ENCODE measurements at regions not wholly inside any gene's neighbourhood (a gene's known extent, or its start where the extent isn't known, plus 50 kb on each side); places are given as distances from the start of the nearest gene placed in this dataset.

- ATAC-seq: no peak
- DNase-seq: no peak
- Histone ChIP-seq H3K9me3 (no peaks in the 10 kb centered on the region), H3K4me3 (no peak overlapping the region), H3K27ac (no peak overlapping the region), H3K36me3 (no peaks in the 10 kb centered on the region), H3K27me3 (no peaks in the 10 kb centered on the region), H3K4me1 (no peaks in the 10 kb centered on the region)
- no peak for TF ChIP-seq CTCF (IDR thresholded peaks at IDR 0.05)
- intact Hi-C loops (cut with DNase I): no loop called here
Observed at GRCh38 chr2:198811198-198811597, 646.5 kb downstream of the SATB2 start.

- Histone ChIP-seq H3K4me3 (no peak overlapping the region), H3K27me3 (no peaks in the 10 kb centered on the region), H3K36me3 (no peaks in the 10 kb centered on the region), H3K9me3 (no peaks in the 10 kb centered on the region), H3K4me1 (no peaks in the 10 kb centered on the region), H3K27ac (no peak overlapping the region)
- DNase-seq (no peak), ATAC-seq (no peak)
- no peak for TF ChIP-seq CTCF (IDR thresholded peaks at IDR 0.05)
- intact Hi-C loops (cut with DNase I): no loop called here
Observed at GRCh38 chr2:198809976-198810375, 647.8 kb downstream of the SATB2 start.

GRCh38 chr2:198807131-198807530 lies 650.6 kb downstream of the SATB2 start:
- no peak overlapping the region for H3K4me3 ChIP-seq
- no peaks in the 10 kb centered on the region for H3K36me3 ChIP-seq
- intact Hi-C loops (cut with DNase I): no loop called here
- H3K9me3 ChIP-seq: no peaks in the 10 kb centered on the region
- ATAC-seq: no peak
- H3K4me1 ChIP-seq: no peaks in the 10 kb centered on the region
- no peaks in the 10 kb centered on the region for H3K27me3 ChIP-seq
- DNase-seq: no peak
- no peak overlapping the region for H3K27ac ChIP-seq
- TF ChIP-seq CTCF (IDR thresholded peaks at IDR 0.05): no peak

GRCh38 chr2:198795419-198795818 lies 662.3 kb downstream of the SATB2 start:
- no peak for ATAC-seq
- DNase-seq: no peak
- intact Hi-C loops (cut with DNase I): no loop called here
- Histone ChIP-seq H3K9me3 (no peaks in the 10 kb centered on the region), H3K36me3 (no peaks in the 10 kb centered on the region), H3K27ac (no peak overlapping the region), H3K4me3 (no peak overlapping the region), H3K27me3 (no peaks in the 10 kb centered on the region), H3K4me1 (no peaks in the 10 kb centered on the region)
- TF ChIP-seq CTCF (IDR thresholded peaks at IDR 0.05): no peak

GRCh38 chr2:198791623-198792022 lies 666.1 kb downstream of the SATB2 start:
- Histone ChIP-seq H3K9me3 (no peaks in the 10 kb centered on the region), H3K4me1 (no peaks in the 10 kb centered on the region), H3K36me3 (no peaks in the 10 kb centered on the region), H3K4me3 (no peak overlapping the region), H3K27ac (no peak overlapping the region), H3K27me3 (no peaks in the 10 kb centered on the region)
- no peak for DNase-seq
- intact Hi-C loops (cut with DNase I): no loop called here
- ATAC-seq: no peak
- no peak for TF ChIP-seq CTCF (IDR thresholded peaks at IDR 0.05)

- Histone ChIP-seq H3K36me3 (no peaks in the 10 kb centered on the region), H3K4me1 (no peaks in the 10 kb centered on the region), H3K27ac (no peak overlapping the region), H3K27me3 (no peaks in the 10 kb centered on the region), H3K9me3 (no peaks in the 10 kb centered on the region), H3K4me3 (no peak overlapping the region)
- intact Hi-C loops (cut with DNase I): no loop called here
- no peak for TF ChIP-seq CTCF (IDR thresholded peaks at IDR 0.05)
- ATAC-seq (no peak), DNase-seq (no peak)
Observed at GRCh38 chr2:198788676-198789075, 669.1 kb downstream of the SATB2 start.
